ENCODE measurements at regions not wholly inside any gene's neighbourhood (a gene's known extent, or its start where the extent isn't known, plus 50 kb on each side); places are given as distances from the start of the nearest gene placed in this dataset.
A peak's percentile ranks its signal among the peaks of the same experiment; 100 is the strongest.

DNA sequence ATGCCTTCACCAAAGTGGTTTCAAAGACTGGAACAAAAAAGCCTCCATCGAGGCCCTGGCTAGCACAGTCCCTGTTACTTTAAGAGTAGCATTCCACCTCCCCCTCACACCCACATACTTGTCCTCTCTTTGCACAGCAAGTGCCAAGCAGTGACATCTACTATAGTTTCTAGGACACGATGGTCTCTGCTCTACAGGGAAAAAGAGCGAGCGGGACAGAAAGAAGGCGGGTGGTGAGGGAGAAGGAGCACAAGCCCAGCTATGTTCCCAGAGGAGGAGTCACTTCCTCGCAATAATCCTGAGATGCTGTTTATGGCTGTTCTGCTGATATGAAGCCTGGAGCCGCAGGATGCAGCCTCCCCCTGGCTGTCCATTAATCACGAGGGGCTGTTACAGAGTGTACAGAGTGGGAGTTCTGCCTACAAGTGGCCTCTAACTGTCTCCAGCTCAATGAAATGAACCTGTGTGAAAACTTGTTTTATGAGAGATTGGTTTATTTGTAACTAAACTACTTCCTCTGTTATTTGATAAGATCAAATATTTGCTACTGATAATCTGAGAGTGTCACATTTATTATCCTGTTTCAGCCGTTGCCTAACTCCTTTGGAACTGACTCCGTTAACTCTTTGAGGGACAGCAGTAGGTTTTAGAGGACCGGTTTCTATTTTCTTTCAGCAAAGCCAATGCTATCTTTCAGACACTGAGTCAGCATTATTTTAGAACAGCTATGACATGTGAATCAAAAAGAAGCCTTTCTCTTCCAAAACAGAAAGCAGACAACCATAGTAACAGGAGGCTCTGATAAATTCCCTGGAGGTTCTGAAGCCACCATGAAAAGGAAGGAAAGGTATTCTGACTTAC is 208.0 kb downstream of the SPRY2 start:
- peak; percentile 51 for DNase-seq (ENCODE audit: low spot score)

DNA sequence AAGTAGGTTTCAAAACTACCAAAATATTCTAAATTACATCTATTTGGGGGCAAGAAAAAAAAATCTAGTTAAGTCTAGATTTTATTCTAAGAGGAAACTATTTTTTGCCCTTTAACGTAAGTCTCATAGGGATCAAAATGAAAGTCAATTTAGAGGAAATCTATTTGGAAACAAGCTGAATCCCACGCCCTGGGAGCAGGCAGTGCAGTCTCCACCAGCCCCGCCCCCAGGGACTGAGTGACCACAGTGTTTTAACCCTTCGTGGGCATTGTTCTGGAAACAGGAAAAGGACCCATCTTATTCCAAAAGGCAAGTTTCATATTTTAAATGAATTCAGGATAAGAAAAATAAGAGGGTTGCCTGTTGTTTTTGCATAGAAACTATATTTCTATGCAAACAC is 209.7 kb downstream of the SPRY2 start:
- peak; percentile 45 for DNase-seq (ENCODE audit: low spot score)

GRCh38 chr13:80126389-80127068 is 214.4 kb downstream of the SPRY2 start:
- DNase-seq (ENCODE audit: low spot score) = no peak

DNA sequence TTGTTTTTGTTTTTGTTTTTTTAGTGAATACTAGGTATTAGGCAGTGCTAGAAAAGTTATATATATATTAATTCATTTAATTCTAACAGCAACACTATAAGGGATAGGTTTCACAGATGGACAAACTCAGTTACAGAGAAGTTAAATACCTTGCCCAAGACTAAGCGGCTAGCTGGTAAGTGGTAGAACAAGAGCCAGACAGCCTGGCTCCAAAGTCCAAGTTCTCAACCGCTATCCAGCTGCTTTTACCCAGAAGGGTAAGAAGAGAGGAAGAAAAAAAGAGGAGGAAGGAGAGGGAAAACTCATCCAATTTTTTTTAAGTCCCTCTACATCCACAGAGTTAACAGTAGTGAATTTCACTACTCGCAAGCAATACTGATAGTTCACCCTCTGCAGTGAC is 217.0 kb downstream of the SPRY2 start:
- DNase-seq (ENCODE audit: low spot score) = no peak

GRCh38 chr13:80121038-80121437 is 219.9 kb downstream of the SPRY2 start:
- DNase-seq (ENCODE audit: low spot score) = no peak

- no peak for DNase-seq (ENCODE audit: low spot score)
Observed at GRCh38 chr13:80118506-80118905, 222.4 kb downstream of the SPRY2 start.

DNA sequence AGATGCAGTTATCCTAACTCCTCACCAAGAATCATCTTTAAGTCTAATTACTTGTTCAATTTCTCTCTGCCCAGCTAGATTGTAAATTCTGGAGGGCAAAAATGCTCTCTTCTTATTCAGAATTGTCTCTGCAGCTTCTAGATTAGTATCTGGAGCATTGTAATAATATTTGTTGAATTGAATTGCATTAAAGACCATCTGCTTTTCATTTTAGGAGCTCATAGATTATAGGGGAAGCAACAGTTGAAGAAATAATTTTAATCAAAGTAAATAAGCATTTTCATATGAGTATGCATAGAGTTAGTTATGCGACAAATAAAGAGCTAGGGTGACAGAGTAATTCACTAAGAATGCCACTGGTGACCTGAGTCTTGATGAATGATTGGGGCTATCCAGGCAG is 222.8 kb downstream of the SPRY2 start:
- no peak for DNase-seq (ENCODE audit: low spot score)

DNA sequence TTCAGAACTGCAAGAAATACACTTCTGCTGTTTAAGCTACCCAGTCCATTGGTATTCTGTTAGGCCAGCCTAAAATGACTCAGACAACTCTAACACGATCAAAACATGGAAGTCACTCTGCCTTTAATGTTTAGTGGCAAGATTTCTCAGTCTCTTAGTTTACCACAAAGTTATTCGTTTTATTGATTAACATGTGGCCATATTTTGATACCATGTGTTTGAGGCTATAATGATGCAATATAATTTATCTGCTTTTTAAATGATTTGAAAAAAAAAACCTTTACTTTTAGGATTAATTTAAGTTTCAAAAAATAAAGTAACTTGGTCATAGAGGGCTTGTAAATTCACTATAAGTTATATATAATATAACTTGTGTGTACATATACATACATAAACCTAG is 223.4 kb downstream of the SPRY2 start:
- no peak for DNase-seq (ENCODE audit: low spot score)

GRCh38 chr13:80116107-80116506 is 224.8 kb downstream of the SPRY2 start:
- DNase-seq (ENCODE audit: low spot score) = no peak

DNA sequence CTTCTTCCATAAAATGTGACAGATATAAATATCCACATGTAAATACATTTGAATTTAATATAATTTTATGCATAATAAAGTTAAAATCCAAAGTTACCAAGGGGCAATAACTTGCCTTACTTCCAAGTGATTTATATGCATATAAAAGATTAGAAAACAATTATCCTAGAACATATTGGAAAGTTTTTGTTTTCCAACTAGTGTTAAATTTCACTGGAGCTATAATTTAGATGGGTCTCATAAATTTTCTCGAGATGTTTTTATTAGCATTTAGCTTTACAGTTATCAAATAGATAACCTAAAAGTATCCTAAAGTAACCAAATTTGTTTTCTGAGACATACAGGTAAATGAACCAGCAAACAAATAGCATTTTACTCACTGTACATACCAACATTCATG is 225.3 kb downstream of the SPRY2 start:
- no peak for DNase-seq (ENCODE audit: low spot score)

DNA sequence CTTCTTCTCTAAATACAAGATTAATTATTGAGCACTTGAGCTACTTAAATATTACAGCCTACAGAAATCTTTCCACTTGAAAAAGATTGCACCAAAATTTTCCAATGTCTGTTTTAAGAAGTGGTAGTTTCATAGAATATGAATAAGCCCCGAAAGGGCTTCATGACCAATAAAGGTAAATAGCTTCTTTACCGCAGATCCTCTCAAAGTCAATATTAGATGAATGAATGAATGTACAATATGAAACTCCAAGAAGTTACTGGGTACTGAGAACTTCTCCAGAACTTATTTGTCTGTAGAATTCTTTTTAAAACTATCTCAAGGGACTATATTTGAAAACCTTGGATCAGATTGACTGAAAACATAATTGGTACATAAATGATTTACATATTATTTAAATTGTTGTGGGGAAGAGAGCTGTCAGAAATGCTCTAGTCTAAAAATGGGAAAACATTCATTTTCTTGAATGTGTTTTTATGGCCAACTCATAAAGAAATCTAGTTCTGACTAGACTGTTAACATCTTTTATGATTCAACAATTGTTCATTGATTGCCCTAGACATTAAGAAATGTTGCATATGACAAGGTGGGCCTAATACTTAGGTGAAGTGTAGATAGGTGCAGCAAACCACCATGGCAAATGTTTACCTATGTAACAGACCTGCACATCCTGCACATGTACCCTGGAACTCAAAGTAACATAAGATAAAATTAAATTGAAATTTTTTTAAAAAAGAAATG is 227.0 kb downstream of the SPRY2 start:
- no peak for DNase-seq (ENCODE audit: low spot score)

- DNase-seq (ENCODE audit: low spot score) = no peak
Observed at GRCh38 chr13:80109303-80109702, 231.6 kb downstream of the SPRY2 start.

- DNase-seq (ENCODE audit: low spot score) = no peak
Observed at GRCh38 chr13:80105350-80105749, 235.6 kb downstream of the SPRY2 start.

DNA sequence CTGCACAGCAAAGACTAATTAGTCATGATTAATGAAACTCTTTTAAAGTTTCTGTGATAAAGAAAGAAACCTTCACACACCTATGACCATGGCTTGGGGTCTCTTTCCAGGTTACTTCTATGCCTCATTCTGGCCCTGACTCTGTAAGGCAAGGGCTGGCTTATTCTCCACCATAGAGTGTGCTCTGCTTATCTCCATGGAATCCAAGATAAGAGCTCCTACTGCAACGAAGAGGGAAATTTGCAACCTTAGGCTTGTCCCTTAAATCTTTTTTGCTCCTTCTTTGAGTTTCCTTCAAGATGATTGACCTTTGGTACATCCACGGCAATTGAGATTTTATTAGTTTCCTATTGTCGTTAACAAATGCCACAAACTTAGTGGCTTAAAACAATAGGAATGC is 239.9 kb downstream of the SPRY2 start:
- no peak for DNase-seq (ENCODE audit: low spot score)

GRCh38 chr13:80100636-80101035 is 240.3 kb downstream of the SPRY2 start:
- no peak for DNase-seq (ENCODE audit: low spot score)

DNA sequence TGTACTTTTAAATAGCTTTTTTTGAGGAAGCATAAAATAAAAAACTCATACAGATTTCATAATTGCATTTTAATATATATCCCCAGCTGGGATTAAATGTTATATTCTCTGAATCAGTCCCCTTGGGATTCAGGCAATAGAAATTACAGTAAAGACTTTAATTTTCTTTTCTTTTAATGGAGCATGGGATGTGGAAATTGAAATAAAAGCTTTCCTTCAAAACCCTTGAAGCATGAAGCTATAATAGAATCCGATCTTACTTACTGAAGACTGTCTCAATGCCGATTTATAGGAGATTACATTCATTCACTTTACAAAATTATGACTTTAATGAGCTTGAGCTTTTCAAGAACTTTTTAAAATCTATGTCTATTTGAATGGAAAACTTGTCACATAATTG is 243.4 kb downstream of the SPRY2 start:
- no peak for DNase-seq (ENCODE audit: low spot score)

GRCh38 chr13:80096383-80096782 is 244.5 kb downstream of the SPRY2 start:
- DNase-seq (ENCODE audit: low spot score) = no peak

GRCh38 chr13:80094526-80094925 is 246.4 kb downstream of the SPRY2 start:
- no peak for DNase-seq (ENCODE audit: low spot score)

GRCh38 chr13:80093888-80094287 is 247.0 kb downstream of the SPRY2 start:
- DNase-seq (ENCODE audit: low spot score) = no peak

DNA sequence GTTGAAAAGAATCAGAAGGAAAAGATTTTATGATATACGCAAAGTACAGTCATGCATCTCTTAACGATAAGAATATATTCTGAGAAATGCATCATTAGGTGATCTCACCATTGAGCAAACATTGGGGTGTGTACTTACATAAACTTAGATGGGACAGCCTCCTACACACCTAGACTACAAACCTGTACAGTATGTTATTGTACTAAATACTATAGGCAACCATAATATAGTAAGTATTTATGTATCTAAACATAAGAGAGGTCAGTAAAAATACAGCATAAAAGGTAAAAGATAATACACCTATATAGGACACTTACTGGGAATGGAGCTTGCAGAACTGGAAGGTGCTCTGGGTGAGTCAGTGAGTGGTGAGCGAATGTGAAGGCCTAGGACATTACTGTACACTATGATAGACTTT is 254.6 kb downstream of the SPRY2 start:
- DNase-seq (ENCODE audit: low spot score) = no peak

DNA sequence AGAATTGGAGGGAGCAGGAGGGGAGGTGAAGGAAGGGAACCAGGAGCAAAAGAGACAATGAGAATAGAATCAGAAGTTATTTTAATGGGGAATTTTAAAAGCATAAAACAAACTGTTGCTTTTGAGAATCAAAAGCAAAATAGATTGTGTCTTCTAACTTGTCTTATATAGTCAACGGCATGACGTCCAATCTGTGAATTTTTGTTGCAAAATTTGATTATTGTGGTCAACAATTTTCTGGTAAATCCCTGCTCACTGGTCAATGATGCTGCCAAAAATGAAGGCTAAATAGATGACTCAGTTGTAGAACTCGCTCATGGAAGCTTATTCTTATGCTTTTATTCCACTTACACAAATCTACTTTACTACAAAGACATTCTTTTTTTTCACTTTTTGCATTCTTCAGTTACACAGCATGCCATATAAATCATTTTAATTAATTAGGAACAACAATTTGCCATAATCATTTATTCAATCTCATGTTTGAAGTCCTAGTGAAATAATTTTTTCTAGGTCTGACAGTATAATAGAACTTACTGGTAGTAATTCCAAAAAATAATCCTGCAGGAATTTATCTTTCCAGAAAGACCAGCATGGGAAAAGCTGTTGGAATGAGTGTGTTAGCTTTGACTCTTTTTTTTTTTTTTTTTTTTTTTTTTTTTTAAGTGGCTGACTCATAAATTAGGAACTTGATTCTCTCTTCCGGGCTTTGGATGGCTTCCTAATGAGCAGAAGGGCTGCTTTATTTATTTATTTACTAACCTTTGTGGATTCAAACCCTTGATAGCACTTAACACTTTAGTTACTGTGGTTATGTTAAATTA is 256.9 kb downstream of the SPRY2 start:
- DNase-seq (ENCODE audit: low spot score) = no peak

All from SK-N-DZ (cell line).